ENCODE measurements at regions not wholly inside any gene's neighbourhood (a gene's known extent, or its start where the extent isn't known, plus 50 kb on each side); places are given as distances from the start of the nearest gene placed in this dataset.

DNA sequence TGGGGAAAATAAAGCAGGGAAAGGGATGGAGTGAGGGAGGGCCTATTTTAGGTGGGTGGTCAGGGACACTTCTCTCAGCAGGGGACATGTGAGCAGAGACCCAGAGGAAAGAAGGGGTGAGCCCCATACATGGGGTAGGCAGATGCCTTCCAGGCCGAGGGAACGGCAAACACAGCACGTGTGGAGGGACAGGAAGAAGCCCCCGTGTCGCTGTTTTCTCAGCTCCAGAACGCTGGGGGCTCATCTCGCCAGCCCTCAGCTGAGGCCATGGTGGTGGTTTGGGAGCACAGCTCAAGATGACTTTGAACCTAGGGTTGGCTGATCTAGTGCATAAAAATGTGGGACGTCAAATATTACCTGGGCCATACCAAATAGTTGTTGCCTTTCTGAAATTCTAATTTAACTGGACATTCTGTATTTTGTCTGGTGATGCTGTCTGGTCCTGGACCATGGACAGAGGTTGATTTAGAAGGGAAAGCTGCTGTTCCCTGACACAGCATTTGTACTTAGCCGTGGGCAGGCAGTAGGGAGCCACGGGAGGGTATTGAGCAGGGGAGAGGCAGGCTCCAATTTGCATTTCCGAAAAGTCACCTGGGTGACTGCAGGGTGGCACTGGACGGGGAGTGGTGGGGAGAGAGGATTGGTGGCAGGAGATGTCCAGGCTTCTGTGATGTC, 53.1 kb upstream of the RUNX3 start:
- no peak for DNase-seq

DNA sequence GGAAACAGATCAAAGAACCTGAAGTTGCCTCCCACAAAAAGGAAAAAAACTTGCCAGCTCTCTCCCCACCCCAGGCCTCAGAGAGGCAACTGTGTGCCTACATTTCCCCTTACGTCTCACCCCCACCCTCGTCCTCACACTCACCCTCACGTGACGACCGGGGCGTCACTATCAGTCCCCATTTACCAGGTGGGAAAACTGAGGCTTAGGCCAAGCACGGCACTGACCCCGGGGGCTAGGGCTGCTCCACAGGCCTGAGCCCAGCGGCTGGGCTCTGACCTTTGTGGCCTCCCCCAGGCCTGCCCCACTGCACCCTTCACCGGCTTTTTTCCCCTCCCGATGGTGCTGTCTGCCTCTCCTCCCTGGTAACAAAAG, 51.5 kb upstream of the RUNX3 start:
- no peak for DNase-seq

DNA sequence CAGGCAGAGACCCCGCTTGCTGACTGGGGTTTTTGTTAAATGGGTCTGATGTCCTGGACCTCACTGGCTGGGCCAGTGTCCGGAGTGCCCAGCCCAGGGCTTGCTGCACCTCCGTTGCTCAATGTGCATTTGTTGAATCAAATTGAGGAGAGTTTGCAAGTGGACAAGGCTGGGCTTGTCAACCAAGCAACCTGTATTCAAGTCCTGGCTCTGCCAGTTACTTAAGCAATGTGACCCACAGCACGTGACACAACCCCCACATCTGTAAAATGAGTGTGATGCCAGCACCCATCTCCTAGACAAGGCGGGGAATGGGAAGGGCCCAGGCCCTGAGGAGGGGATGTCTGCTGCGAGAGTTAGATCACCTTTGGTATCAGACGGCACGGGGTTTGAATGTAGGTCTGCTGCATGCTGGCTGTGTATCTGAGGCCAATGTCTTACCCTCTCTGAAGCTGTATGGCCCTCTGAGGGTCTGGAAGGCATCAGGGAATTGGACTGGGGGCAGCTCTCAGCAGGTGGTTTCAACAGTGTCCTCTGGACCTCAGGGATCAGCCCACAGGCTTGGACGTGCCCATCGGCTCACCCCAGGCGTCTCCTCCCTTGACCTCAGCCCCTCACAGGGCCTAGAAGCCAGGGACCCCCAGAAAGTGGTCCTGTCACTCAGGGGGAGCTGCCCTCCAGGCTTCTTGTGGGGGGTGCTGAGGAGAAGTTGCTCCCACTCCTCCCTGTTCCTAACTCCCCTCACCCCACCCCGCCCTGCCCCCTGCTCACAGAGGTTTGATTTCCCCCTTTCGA, 51.0 kb upstream of the RUNX3 start:
- DNase-seq, result no peak

Data from hematopoietic multipotent progenitor cell treated with erythropoietin and hydrocortisone succinate and interleukin-3 and kit ligand, for 6 days (in vitro differentiated cells).